SK-MEL-5 (cell line): ENCODE measurements at regions not wholly inside any gene's neighbourhood (a gene's known extent, or its start where the extent isn't known, plus 50 kb on each side); places are given as distances from the start of the nearest gene placed in this dataset.
"Not testable (repeated sequence)": the region's sequence is repeated elsewhere in the genome, so short reads cannot be mapped to it uniquely, and the experiment has no call there.

ENCODE experiments used
- DNase-seq: peaks from one replicate; pipeline ENCODE4 v3.0.0-alpha.2; 2016; ENCODE audit warnings: low read depth, low spot score
- in situ Hi-C: cut with HindIII; loops from 2 replicates; pipeline ENCODE4 v1.10.0; 2016; ENCODE audit warnings: low sequenced_read_pairs, high pct_unique_total_duplicates, low pct_unique_long_range_greater_than_20kb

- in situ Hi-C loops, result no loop called here
- DNase-seq, result no peak
Measured at GRCh38 chr15:35290301-35290721, 205.2 kb upstream of the NANOGP8 start.

GRCh38 chr15:35289024-35289617 is 204.0 kb upstream of the NANOGP8 start:
- DNase-seq, result peak; percentile 73
- in situ Hi-C loops, result no loop called here

GRCh38 chr15:35288580-35288979 is 203.5 kb upstream of the NANOGP8 start:
- in situ Hi-C loops, result no loop called here
- peak; percentile 19 for DNase-seq

GRCh38 chr15:35286721-35287120 is 201.6 kb upstream of the NANOGP8 start:
- in situ Hi-C loops, result no loop called here
- DNase-seq, result no peak

- in situ Hi-C loops, result no loop called here
- DNase-seq, result no peak
Measured at GRCh38 chr15:35282965-35283496, 197.9 kb upstream of the NANOGP8 start.

- DNase-seq, result no peak
- in situ Hi-C loops, result no loop called here
Measured at GRCh38 chr15:35281515-35281914, 196.4 kb upstream of the NANOGP8 start.

GRCh38 chr15:35279811-35280210 is 194.7 kb upstream of the NANOGP8 start:
- in situ Hi-C loops, result no loop called here
- no peak for DNase-seq

GRCh38 chr15:35271371-35272043 is 186.4 kb upstream of the NANOGP8 start:
- DNase-seq, result no peak
- in situ Hi-C loops, result no loop called here

- in situ Hi-C loops, result no loop called here
- no peak for DNase-seq
Measured at GRCh38 chr15:35260941-35261340, 175.8 kb upstream of the NANOGP8 start.

- in situ Hi-C loops, DNase-seq: not testable (repeated sequence)
Measured at GRCh38 chr15:35260274-35260673, 175.2 kb upstream of the NANOGP8 start.

- DNase-seq, result no peak
- in situ Hi-C loops, result no loop called here
Measured at GRCh38 chr15:35256551-35256950, 171.5 kb upstream of the NANOGP8 start.

- in situ Hi-C loops, result no loop called here
- no peak for DNase-seq
Measured at GRCh38 chr15:35256141-35256540, 171.0 kb upstream of the NANOGP8 start.

- DNase-seq, result not testable (repeated sequence)
Measured at GRCh38 chr15:35254908-35255307, 169.8 kb upstream of the NANOGP8 start.

GRCh38 chr15:35254062-35254461 is 169.0 kb upstream of the NANOGP8 start:
- in situ Hi-C loops, result no loop called here

More at GRCh38 chr15:35254908-35255307, 169.8 kb upstream of the NANOGP8 start:
- in situ Hi-C loops, result not testable (repeated sequence)

GRCh38 chr15:35252351-35252865 is 167.3 kb upstream of the NANOGP8 start:
- peak; percentile 92 for DNase-seq
- in situ Hi-C loops, result no loop called here

More at GRCh38 chr15:35254062-35254461, 169.0 kb upstream of the NANOGP8 start:
- DNase-seq, result no peak

GRCh38 chr15:35247150-35247549 is 162.1 kb upstream of the NANOGP8 start:
- DNase-seq, result no peak
- in situ Hi-C loops, result no loop called here

- DNase-seq, result no peak
Measured at GRCh38 chr15:35246451-35246850, 161.4 kb upstream of the NANOGP8 start.

GRCh38 chr15:35245681-35246080 is 160.6 kb upstream of the NANOGP8 start:
- in situ Hi-C loops, DNase-seq: not testable (repeated sequence)

More at GRCh38 chr15:35246451-35246850, 161.4 kb upstream of the NANOGP8 start:
- in situ Hi-C loops, result no loop called here

GRCh38 chr15:35244227-35244626 is 159.1 kb upstream of the NANOGP8 start:
- DNase-seq, result no peak
- in situ Hi-C loops, result no loop called here
